PFSK-1 (cell line): ENCODE measurements at regions not wholly inside any gene's neighbourhood (a gene's known extent, or its start where the extent isn't known, plus 50 kb on each side); places are given as distances from the start of the nearest gene placed in this dataset.

Source experiments
- FOXP2 ChIP-seq: optimal IDR thresholded peaks from 2 replicates; pipeline ENCODE3; 2011; ENCODE audit warnings: borderline replicate concordance, control low read depth, inconsistent platforms; ENCODE audit not compliant: insufficient read depth; ENCODE audit errors: extremely low read length, extremely low read depth
- POLR2AphosphoS5 ChIP-seq: IDR thresholded peaks from 2 replicates; pipeline ENCODE4 v1.6.1; 2012; ENCODE audit warnings: low read depth, mild to moderate bottlenecking, control low read depth, low read length, moderate library complexity
- REST ChIP-seq, 2 experiments: IDR thresholded peaks; 2 replicates each; pipeline versions ENCODE4 v1.6.1 to v1.8.0; 2011 to 2012; ENCODE audit warnings: low read depth in 2 of 2, low read length in 2 of 2, control low read depth in 1 of 2, inconsistent platforms in 1 of 2, mild to moderate bottlenecking in 1 of 2, moderate library complexity in 1 of 2; ENCODE audit not compliant: insufficient read depth in 1 of 2
- SIN3A ChIP-seq: IDR thresholded peaks from 2 replicates; pipeline ENCODE4 v1.6.1; 2012; ENCODE audit warnings: mild to moderate bottlenecking, low read length, moderate library complexity, borderline replicate concordance; ENCODE audit not compliant: insufficient read depth
- TAF1 ChIP-seq: IDR thresholded peaks from 2 replicates; pipeline ENCODE4 v1.6.1; 2012; ENCODE audit warnings: low read length, control low read depth, borderline replicate concordance; ENCODE audit not compliant: insufficient read depth

GRCh38 chr3:132979606-132980005, 58.6 kb upstream of the TMEM108 start:
- TF ChIP-seq REST (IDR thresholded peaks at IDR 0.05; ENCODE audit: insufficient read depth in 1 of 2, low read depth in 2 of 2, low read length in 2 of 2): no peak
- TF ChIP-seq TAF1: no peak
- TF ChIP-seq SIN3A: no peak
- TF ChIP-seq POLR2AphosphoS5: no peak
- no peak for TF ChIP-seq FOXP2

- no peak for TF ChIP-seq TAF1
- no peak for TF ChIP-seq SIN3A
- TF ChIP-seq POLR2AphosphoS5: no peak
- TF ChIP-seq FOXP2: no peak
- TF ChIP-seq REST (IDR thresholded peaks at IDR 0.05; ENCODE audit: insufficient read depth in 1 of 2, low read depth in 2 of 2, low read length in 2 of 2): no peak
Observed at GRCh38 chr3:132978464-132978863, 59.7 kb upstream of the TMEM108 start.

- TF ChIP-seq TAF1: no peak
- no peak for TF ChIP-seq SIN3A
- no peak for TF ChIP-seq REST (IDR thresholded peaks at IDR 0.05; ENCODE audit: insufficient read depth in 1 of 2, low read depth in 2 of 2, low read length in 2 of 2)
- no peak for TF ChIP-seq FOXP2
- no peak for TF ChIP-seq POLR2AphosphoS5
Observed at GRCh38 chr3:132974097-132974496, 64.1 kb upstream of the TMEM108 start.

GRCh38 chr3:132973441-132973840, 64.8 kb upstream of the TMEM108 start:
- no peak for TF ChIP-seq REST (IDR thresholded peaks at IDR 0.05; ENCODE audit: insufficient read depth in 1 of 2, low read depth in 2 of 2, low read length in 2 of 2)
- TF ChIP-seq TAF1: no peak

- TF ChIP-seq POLR2AphosphoS5 (no peak), FOXP2 (no peak), TAF1 (no peak), REST (IDR thresholded peaks at IDR 0.05; ENCODE audit: insufficient read depth in 1 of 2, low read depth in 2 of 2, low read length in 2 of 2) (no peak), SIN3A (no peak)
Observed at GRCh38 chr3:132972333-132972732, 65.9 kb upstream of the TMEM108 start.
